Trophoblast cell (in vitro differentiated cells and primary cell): ENCODE measurements at regions not wholly inside any gene's neighbourhood (a gene's known extent, or its start where the extent isn't known, plus 50 kb on each side); places are given as distances from the start of the nearest gene placed in this dataset.

Source experiments
- DNase-seq, 2 donors: peaks; one replicate each; pipeline ENCODE4 v3.0.0-alpha.2; 2016
- H2AFZ ChIP-seq: 2 replicates; pipeline ENCODE4 v1.6.1; 2013; ENCODE audit warnings: low read length, moderate library complexity, mild to moderate bottlenecking; ENCODE audit not compliant: insufficient read depth, poor library complexity
- H2AK5ac ChIP-seq: 2 replicates; pipeline ENCODE4 v1.6.1; 2013; ENCODE audit warnings: mild to moderate bottlenecking, low read length
- H2BK120ac ChIP-seq: 2 replicates; pipeline ENCODE4 v1.6.1; 2013; ENCODE audit warnings: low read length, mild to moderate bottlenecking, moderate library complexity; ENCODE audit not compliant: insufficient read depth, poor library complexity
- H2BK12ac ChIP-seq: 2 replicates; pipeline ENCODE4 v1.6.1; 2013; ENCODE audit warnings: mild to moderate bottlenecking, low read length, moderate library complexity
- H2BK5ac ChIP-seq: 2 replicates; pipeline ENCODE4 v1.6.1; 2013; ENCODE audit warnings: low read length, low read depth, moderate library complexity, mild to moderate bottlenecking; ENCODE audit not compliant: poor library complexity
- H3K14ac ChIP-seq: 2 replicates; pipeline ENCODE4 v1.6.1; 2013; ENCODE audit warnings: mild to moderate bottlenecking, low read length
- H3K18ac ChIP-seq: 2 replicates; pipeline ENCODE4 v1.6.1; 2013; ENCODE audit warnings: mild to moderate bottlenecking, low read length
- H3K23ac ChIP-seq: 2 replicates; pipeline ENCODE4 v1.6.1; 2013; ENCODE audit warnings: low read length
- H3K27ac ChIP-seq: 2 replicates; pipeline ENCODE4 v1.5.1; 2013; ENCODE audit warnings: low read depth, mild to moderate bottlenecking, inconsistent platforms, low read length, moderate library complexity
- H3K27me3 ChIP-seq: 2 replicates; pipeline ENCODE4 v1.6.1; 2013; ENCODE audit warnings: inconsistent platforms, mild to moderate bottlenecking, low read length, moderate library complexity; ENCODE audit not compliant: insufficient read depth
- H3K36me3 ChIP-seq, 2 experiments: 1 replicate in 1 of 2; 2 replicates in 1 of 2; pipeline ENCODE4 v1.6.1; 2013; ENCODE audit warnings: low read length in 2 of 2, mild to moderate bottlenecking in 2 of 2, moderate library complexity in 1 of 2; ENCODE audit not compliant: insufficient read depth in 2 of 2, control insufficient read depth in 1 of 2
- H3K4ac ChIP-seq: 2 replicates; pipeline ENCODE4 v1.6.1; 2013; ENCODE audit warnings: low read depth, mild to moderate bottlenecking, low read length, moderate library complexity
- H3K4me1 ChIP-seq, 2 experiments: 1 replicate in 1 of 2; 2 replicates in 1 of 2; pipeline ENCODE4 v1.6.1; 2013; ENCODE audit warnings: low read length in 2 of 2, mild to moderate bottlenecking in 2 of 2, moderate library complexity in 1 of 2; ENCODE audit not compliant: insufficient read depth in 2 of 2, control insufficient read depth in 1 of 2
- H3K4me2 ChIP-seq: 2 replicates; pipeline ENCODE4 v1.6.1; 2013; ENCODE audit warnings: inconsistent platforms, mild to moderate bottlenecking, low read length, moderate library complexity
- H3K4me3 ChIP-seq: 2 replicates; pipeline ENCODE4 v1.5.1; 2013; ENCODE audit warnings: mild to moderate bottlenecking, low read depth, low read length, inconsistent platforms
- H3K79me1 ChIP-seq: one replicate; pipeline ENCODE4 v1.6.1; 2013; ENCODE audit warnings: low read length
- H3K79me2 ChIP-seq: 2 replicates; pipeline ENCODE4 v1.6.1; 2013; ENCODE audit warnings: low read length, mild to moderate bottlenecking; ENCODE audit not compliant: control insufficient read depth, insufficient read depth, poor library complexity
- H3K9ac ChIP-seq: 2 replicates; pipeline ENCODE4 v1.6.1; 2013; ENCODE audit warnings: mild to moderate bottlenecking, low read length
- H3K9me3 ChIP-seq: 2 replicates; pipeline ENCODE4 v1.6.1; 2013; ENCODE audit warnings: low read depth, mild to moderate bottlenecking, control low read depth, inconsistent platforms, low read length; ENCODE audit not compliant: insufficient read depth
- H4K12ac ChIP-seq: 2 replicates; pipeline ENCODE4 v1.6.1; 2013; ENCODE audit warnings: low read depth, mild to moderate bottlenecking, low read length, moderate library complexity
- H4K8ac ChIP-seq: 2 replicates; pipeline ENCODE4 v1.6.1; 2013; ENCODE audit warnings: low read depth, mild to moderate bottlenecking, low read length, moderate library complexity
- H4K91ac ChIP-seq: one replicate; pipeline ENCODE4 v1.6.1; 2013; ENCODE audit warnings: low read depth, mild to moderate bottlenecking, low read length, moderate library complexity
- WGBS: extraction: QIAGEN DNeasy Blood & Tissue Kit; methylation state at CpG from one replicate; pipeline ENCODE4 v1.1.7; 2013; ENCODE audit warnings: missing lambda C conversion rate; ENCODE audit not compliant: insufficient read length, insufficient coverage; ENCODE audit errors: extremely low coverage; 5-methylcytosine and 5-hydroxymethylcytosine counted together

DNA sequence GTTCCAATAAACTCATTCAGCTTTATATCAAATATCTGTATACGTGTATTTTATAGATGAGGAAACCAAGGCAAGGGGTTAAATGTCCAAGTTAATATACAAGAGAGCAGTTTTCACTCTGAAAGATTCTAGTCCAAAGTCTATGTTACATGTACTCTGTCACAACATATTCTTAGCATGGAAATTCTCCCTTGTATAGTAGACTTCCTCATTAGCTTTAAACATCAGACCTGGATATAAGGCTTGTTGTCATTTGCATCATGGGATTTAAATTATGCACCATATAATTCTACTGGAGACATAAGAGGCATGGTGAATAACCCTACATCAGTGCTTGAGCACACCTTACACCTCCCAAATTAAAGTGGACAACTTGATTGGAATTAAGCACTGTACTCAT lies 681.9 kb upstream of the CCDC179 start:
- Histone ChIP-seq H3K79me2 (no peaks in the 10 kb centered on the region), H3K36me3 (no peaks in the 10 kb centered on the region), H3K79me1 (no peaks in the 10 kb centered on the region), H2AFZ (no peak overlapping the region), H4K8ac (no peak overlapping the region), H3K9me3 (no peaks in the 10 kb centered on the region), H3K14ac (no peak overlapping the region), H2AK5ac (no peak overlapping the region), H4K91ac (no peak overlapping the region), H3K4me3 (no peak overlapping the region), H3K9ac (no peak overlapping the region), H3K23ac (no peak overlapping the region), H4K12ac (no peak overlapping the region), H3K27ac (no peak overlapping the region), H3K4me2 (no peak overlapping the region), H3K18ac (no peak overlapping the region), H3K27me3 (no peaks in the 10 kb centered on the region), H2BK5ac (no peak overlapping the region), H2BK120ac (no peak overlapping the region), H3K4ac (no peak overlapping the region), H3K4me1 (no peaks in the 10 kb centered on the region), H2BK12ac (no peak overlapping the region)
- DNase-seq: no peak
- WGBS: no CpG with 5 or more reads among the region's 1 CpG

DNA sequence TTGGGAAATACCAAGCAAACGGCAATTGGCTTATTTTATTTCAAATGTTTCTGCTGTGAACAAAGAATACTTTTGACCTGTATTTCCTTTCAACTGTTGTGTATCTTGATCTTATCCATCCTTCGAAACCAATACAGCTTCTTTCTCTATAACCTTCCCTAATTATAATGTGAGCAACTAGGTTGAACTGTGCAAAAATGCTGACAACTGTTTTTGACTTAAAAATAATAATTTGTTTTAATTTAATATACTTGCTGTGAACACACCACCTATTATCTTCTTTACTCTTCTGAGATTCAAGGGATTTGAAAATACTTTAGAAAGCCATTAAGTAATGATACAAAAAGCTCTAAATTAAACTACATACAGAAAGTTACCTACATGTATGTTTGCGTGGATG lies 682.5 kb upstream of the CCDC179 start:
- Histone ChIP-seq H3K4me3 (no peak overlapping the region), H3K9ac (no peak overlapping the region)
- WGBS: no CpG with 5 or more reads among the region's 3 CpGs

DNA sequence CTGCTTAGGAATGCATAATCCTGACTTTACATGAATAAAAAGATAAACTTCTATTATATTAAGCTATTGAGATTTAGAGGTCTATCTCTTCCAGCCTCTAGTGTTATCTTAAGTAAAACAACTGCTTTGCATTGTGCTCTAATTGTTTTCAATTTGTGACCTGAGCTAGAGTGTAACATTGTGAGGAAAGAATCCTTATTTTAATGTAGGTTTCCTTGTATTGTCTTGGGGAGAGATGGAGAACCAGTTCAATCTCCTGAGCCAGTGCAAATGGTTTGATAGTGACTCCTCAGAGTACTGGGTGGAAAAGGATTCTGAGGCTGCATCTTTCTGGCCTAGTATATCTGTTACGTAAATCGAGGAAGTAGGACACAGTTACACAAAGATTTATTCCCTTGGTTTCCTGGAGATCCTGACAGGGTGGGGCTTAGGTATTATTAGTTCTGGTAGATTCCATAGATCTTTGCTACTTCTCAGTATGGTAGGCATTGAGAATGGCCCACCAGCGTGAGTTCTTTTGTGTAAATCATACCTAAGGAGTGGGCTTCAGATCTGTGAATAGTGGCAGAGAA lies 683.5 kb upstream of the CCDC179 start:
- no peak overlapping the region for H3K9ac ChIP-seq
- H3K4me1 ChIP-seq: no peaks in the 10 kb centered on the region
- H3K27ac ChIP-seq: no peak overlapping the region
- no peak for DNase-seq
- H2BK120ac ChIP-seq: no peak overlapping the region
- H2BK5ac ChIP-seq: no peak overlapping the region
- H3K27me3 ChIP-seq: no peaks in the 10 kb centered on the region
- no peak overlapping the region for H4K91ac ChIP-seq
- H2AK5ac ChIP-seq: no peak overlapping the region
- H3K9me3 ChIP-seq: no peaks in the 10 kb centered on the region
- no peak overlapping the region for H3K14ac ChIP-seq
- H3K4me2 ChIP-seq: no peak overlapping the region
- no peaks in the 10 kb centered on the region for H3K79me2 ChIP-seq
- no CpG with 5 or more reads among the region's 3 CpGs for WGBS
- no peak overlapping the region for H2AFZ ChIP-seq
- no peak overlapping the region for H4K8ac ChIP-seq
- no peaks in the 10 kb centered on the region for H3K79me1 ChIP-seq
- H3K36me3 ChIP-seq: no peaks in the 10 kb centered on the region
- H3K23ac ChIP-seq: no peak overlapping the region
- no peak overlapping the region for H2BK12ac ChIP-seq
- H3K4me3 ChIP-seq: no peak overlapping the region
- H3K18ac ChIP-seq: no peak overlapping the region
- no peak overlapping the region for H4K12ac ChIP-seq
- H3K4ac ChIP-seq: no peak overlapping the region

More for the DNA sequence above, 682.5 kb upstream of the CCDC179 start:
- Histone ChIP-seq H3K4me1 (no peaks in the 10 kb centered on the region), H3K4ac (no peak overlapping the region), H3K79me1 (no peaks in the 10 kb centered on the region), H3K36me3 (no peaks in the 10 kb centered on the region), H3K4me2 (no peak overlapping the region), H2BK12ac (no peak overlapping the region), H3K14ac (no peak overlapping the region), H2AFZ (no peak overlapping the region), H3K18ac (no peak overlapping the region), H3K9me3 (no peaks in the 10 kb centered on the region), H4K8ac (no peak overlapping the region), H4K12ac (no peak overlapping the region), H2BK5ac (no peak overlapping the region), H3K79me2 (no peaks in the 10 kb centered on the region), H2AK5ac (no peak overlapping the region), H3K27ac (no peak overlapping the region), H2BK120ac (no peak overlapping the region), H4K91ac (no peak overlapping the region), H3K23ac (no peak overlapping the region), H3K27me3 (no peaks in the 10 kb centered on the region)
- no peak for DNase-seq

DNA sequence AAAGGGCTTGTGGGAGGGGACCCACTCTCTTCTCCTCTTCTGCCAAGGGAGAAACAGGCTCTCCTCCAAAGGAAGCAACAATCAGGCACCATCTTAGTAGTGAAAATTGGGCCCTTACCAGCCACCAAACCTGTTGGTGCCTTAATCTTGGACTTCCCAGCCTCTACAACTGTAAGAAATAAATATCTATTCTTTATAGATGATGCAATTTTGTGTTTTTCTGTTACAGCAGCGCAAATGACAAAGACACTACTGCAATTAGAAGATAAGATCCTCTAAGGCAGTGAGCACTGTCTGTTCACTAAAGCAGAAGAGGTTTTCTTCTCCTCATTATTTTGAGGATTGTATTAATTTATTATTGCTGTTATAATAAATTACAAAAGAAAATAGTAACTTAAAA lies 691.4 kb upstream of the CCDC179 start:
- H2AFZ ChIP-seq: no peak overlapping the region

More for the DNA sequence above, 691.4 kb upstream of the CCDC179 start:
- H2BK12ac ChIP-seq: no peak overlapping the region
- H4K91ac ChIP-seq: no peak overlapping the region
- H3K9ac ChIP-seq: no peak overlapping the region
- H2BK5ac ChIP-seq: no peak overlapping the region
- H2BK120ac ChIP-seq: no peak overlapping the region
- WGBS: no CpG with 5 or more reads among the region's 1 CpG
- H3K9me3 ChIP-seq: no peaks in the 10 kb centered on the region
- H3K4me3 ChIP-seq: no peak overlapping the region
- H3K14ac ChIP-seq: no peak overlapping the region
- DNase-seq: no peak
- no peaks in the 10 kb centered on the region for H3K36me3 ChIP-seq
- no peak overlapping the region for H3K27ac ChIP-seq
- H3K4me2 ChIP-seq: no peak overlapping the region
- no peaks in the 10 kb centered on the region for H3K27me3 ChIP-seq
- H4K12ac ChIP-seq: no peak overlapping the region
- no peak overlapping the region for H3K18ac ChIP-seq
- H3K4me1 ChIP-seq: peaks cover 4 to 8% of the 10 kb centered on the region in 2 experiments
- H3K79me2 ChIP-seq: no peaks in the 10 kb centered on the region
- H2AK5ac ChIP-seq: no peak overlapping the region
- no peak overlapping the region for H3K4ac ChIP-seq
- no peak overlapping the region for H4K8ac ChIP-seq
- peaks cover 7% of the 10 kb centered on the region for H3K79me1 ChIP-seq
- no peak overlapping the region for H3K23ac ChIP-seq
